ENCODE measurements at regions not wholly inside any gene's neighbourhood (a gene's known extent, or its start where the extent isn't known, plus 50 kb on each side); places are given as distances from the start of the nearest gene placed in this dataset.

DNA sequence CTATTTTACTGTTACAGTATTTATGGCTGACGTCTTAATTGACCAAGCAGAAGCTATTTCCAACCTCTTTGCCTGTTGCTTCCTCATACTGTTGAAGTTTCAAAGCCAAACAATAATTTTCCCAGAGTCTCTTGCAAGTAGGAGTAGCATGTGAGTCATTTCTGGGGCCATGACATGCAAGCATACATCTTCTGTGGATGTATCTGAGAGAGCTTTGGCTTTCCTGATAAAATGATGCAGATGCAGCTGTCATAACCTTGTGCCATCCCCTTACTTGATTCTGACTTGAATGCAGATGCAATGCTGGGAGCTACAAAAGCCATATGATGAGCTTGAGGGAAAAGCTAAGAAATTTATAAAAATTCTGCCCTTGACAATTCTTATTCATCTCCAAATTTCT, 243.1 kb upstream of the TENM4 start:
- Mint-ChIP-seq H3K36me3 (no peaks in the 10 kb centered on the region), H3K9me3 (ENCODE audit: low read depth) (peaks cover 2% of the 10 kb centered on the region), H3K4me1 (no peaks in the 10 kb centered on the region), H3K4me3 (no peak overlapping the region), H3K27me3 (no peaks in the 10 kb centered on the region), H3K27ac (no peak overlapping the region)
- no peak for ATAC-seq
- CTCF ChIA-PET = no interaction called here
- no peak for DNase-seq

DNA sequence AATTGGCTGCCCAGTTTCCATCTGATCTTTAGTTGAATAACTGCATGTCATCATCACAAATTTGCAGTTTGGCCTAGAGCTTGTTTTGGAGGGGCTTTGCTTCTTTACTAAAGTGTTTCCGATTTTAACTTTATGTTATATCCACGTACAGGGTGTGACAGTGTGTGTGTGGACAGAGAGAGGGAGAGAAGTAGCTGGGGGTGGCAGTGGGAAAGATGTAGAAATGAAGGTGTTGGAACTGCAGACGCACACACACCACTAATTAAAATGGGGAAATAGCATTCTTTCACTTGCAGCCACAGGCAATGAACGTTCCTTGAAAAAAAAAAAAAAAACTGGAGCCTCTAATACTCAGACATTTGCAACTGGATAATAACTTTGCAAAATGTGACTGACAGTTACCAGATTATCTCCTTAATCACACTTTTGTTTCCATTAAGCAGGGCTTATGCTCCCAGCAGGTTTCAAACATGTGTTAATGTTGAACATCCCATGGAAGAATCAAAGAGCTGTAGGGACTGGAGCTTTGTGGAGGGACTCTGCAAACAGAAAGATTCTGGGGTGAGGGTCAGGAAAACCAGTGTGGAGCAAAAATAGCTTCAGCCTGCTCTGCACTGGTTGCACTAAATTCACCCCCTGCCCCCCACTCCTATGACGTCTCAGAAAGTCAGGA, 238.1 kb upstream of the TENM4 start:
- no peak for DNase-seq
- no peak for ATAC-seq
- CTCF ChIA-PET = no interaction called here
- H3K4me1 Mint-ChIP-seq = no peaks in the 10 kb centered on the region
- H3K36me3 Mint-ChIP-seq = no peaks in the 10 kb centered on the region
- H3K9me3 Mint-ChIP-seq (ENCODE audit: low read depth) = peaks cover 2% of the 10 kb centered on the region
- no peak overlapping the region for H3K4me3 Mint-ChIP-seq
- H3K27ac Mint-ChIP-seq = no peak overlapping the region
- no peaks in the 10 kb centered on the region for H3K27me3 Mint-ChIP-seq

DNA sequence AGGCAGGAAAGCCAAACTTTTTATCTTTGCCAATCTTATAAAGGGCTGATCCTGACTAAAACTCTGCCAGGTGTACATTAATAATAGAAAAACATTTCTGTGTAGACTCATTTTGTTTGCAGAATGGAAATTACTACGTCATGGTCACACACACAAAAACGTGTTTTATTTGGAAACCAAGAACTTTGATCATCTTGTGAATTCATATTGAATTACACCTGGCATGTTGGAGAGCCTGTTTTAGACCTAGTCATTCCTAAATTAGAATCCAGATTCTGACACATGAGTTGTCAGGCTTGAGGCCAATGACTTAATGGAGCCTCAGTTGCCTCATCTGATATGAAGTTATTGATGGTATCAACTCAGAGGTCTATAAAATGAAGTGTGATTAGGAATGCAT, 235.6 kb upstream of the TENM4 start:
- Mint-ChIP-seq H3K4me1 (no peaks in the 10 kb centered on the region), H3K27ac (no peak overlapping the region), H3K36me3 (no peaks in the 10 kb centered on the region), H3K27me3 (no peaks in the 10 kb centered on the region), H3K4me3 (no peak overlapping the region), H3K9me3 (ENCODE audit: low read depth) (peaks cover 2% of the 10 kb centered on the region)
- DNase-seq = no peak
- CTCF ChIA-PET = no interaction called here
- no peak for ATAC-seq

DNA sequence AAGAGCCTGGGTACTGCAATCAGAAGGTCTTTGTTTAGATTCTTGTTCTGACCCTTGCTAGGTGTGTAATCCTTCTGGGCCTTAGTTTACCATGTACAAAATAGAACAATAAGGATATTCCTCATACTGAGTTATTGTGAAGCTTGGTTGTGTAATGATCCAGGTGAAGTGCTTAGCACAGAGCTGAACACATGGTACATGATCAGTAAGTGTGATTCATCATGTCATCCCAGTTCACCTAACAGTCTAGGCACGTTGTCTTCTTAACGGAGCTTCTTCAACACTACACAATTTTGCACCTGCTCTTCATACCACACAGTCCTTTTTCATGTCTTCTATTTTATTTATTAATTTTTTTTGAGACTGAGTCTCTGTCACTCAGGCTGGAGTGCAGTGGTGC, 234.3 kb upstream of the TENM4 start:
- H3K27ac Mint-ChIP-seq = no peak overlapping the region
- H3K4me1 Mint-ChIP-seq = no peaks in the 10 kb centered on the region
- H3K36me3 Mint-ChIP-seq = no peaks in the 10 kb centered on the region
- CTCF ChIA-PET = no interaction called here
- no peak for ATAC-seq
- H3K4me3 Mint-ChIP-seq = no peak overlapping the region
- H3K9me3 Mint-ChIP-seq (ENCODE audit: low read depth) = no peaks in the 10 kb centered on the region
- DNase-seq = no peak
- no peaks in the 10 kb centered on the region for H3K27me3 Mint-ChIP-seq

DNA sequence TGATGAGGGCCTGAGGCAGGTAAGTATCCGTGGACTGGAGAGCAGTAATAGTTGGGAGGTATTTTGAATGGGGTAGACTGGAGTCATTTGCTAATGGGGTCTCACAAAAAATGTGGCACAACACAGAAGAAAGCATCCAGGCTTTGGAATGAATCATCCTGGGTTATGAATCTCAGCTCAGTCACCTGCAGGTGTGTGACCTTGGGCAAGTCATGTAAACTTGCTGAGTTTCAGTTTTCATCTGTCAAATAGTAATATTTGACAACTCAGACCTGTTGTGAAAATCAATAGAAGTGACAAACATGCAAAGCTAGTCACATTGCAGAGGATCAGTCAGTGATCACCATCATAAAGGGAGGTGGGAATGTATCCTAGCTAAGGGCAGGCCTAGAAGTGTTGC, 232.0 kb upstream of the TENM4 start:
- DNase-seq (no peak), ATAC-seq (no peak)
- Mint-ChIP-seq H3K4me1 (no peaks in the 10 kb centered on the region), H3K27me3 (no peaks in the 10 kb centered on the region), H3K36me3 (no peaks in the 10 kb centered on the region), H3K9me3 (ENCODE audit: low read depth) (no peaks in the 10 kb centered on the region), H3K27ac (no peak overlapping the region), H3K4me3 (no peak overlapping the region)
- CTCF ChIA-PET = no interaction called here

DNA sequence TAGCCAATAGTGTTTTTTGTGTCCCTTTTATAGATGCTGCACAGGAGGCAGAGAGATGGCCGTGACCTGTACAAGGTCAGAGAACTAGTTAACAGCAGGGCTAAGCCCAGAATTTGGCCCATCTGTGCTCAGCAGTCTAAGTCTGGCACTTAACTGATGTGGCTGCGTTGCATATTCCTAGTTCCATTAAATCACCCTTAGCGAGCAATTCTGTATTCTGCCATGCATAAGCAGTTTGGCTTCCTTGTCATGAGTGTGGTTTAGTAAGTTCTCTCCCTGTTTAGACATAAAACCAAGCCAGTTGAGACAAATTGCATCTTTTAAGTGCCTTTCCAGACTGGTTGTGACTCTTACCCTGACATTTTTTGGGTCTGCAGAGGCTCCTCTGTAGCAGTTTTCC, 230.6 kb upstream of the TENM4 start:
- Mint-ChIP-seq H3K27me3 (no peaks in the 10 kb centered on the region), H3K27ac (no peak overlapping the region), H3K36me3 (no peaks in the 10 kb centered on the region), H3K4me3 (no peak overlapping the region), H3K9me3 (ENCODE audit: low read depth) (no peaks in the 10 kb centered on the region), H3K4me1 (no peaks in the 10 kb centered on the region)
- CTCF ChIA-PET = no interaction called here
- DNase-seq = no peak
- ATAC-seq = no peak

DNA sequence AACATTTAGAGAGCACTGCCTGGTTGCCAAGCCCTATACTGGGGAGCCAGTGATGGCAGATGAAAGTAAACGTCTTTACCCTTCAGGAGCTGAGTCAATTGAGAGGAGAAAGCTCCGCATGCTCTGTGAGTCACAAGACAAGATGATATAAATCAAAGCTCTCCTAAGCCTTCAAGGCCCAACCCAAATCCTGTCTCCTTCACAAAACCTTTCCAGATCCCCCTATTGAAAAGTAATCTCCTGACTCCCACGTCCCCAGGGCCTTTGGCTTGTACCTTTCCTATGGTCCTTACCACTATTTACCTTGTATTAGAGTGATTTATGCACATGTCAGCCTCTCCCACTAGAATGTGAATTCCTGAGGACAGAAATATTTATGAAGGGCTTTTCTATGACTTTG, 230.1 kb upstream of the TENM4 start:
- H3K27me3 Mint-ChIP-seq = no peaks in the 10 kb centered on the region
- CTCF ChIA-PET = no interaction called here
- ATAC-seq (no peak), DNase-seq (no peak)
- no peaks in the 10 kb centered on the region for H3K4me1 Mint-ChIP-seq
- no peaks in the 10 kb centered on the region for H3K36me3 Mint-ChIP-seq
- H3K27ac Mint-ChIP-seq = no peak overlapping the region
- no peaks in the 10 kb centered on the region for H3K9me3 Mint-ChIP-seq (ENCODE audit: low read depth)
- H3K4me3 Mint-ChIP-seq = no peak overlapping the region

DNA sequence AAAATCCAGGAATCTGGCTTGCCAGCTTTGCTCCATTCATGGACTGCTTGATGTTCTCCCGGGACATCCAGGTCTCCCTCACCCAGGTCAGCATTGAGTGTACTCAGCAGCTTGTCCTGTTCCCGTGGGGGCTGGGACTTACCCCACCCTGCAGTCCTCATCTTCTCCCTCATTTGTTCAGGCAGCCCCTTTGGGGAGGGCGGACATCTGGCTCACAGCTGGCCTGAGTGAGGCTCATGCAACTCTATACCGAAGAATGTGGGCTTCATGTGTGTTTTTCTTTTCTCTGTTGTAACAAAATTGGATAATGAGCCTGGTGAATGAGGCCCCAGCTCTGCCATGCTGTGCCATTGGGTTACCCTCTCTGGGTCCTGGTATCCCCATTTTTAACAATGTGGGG, 227.7 kb upstream of the TENM4 start:
- no peaks in the 10 kb centered on the region for H3K36me3 Mint-ChIP-seq
- CTCF ChIA-PET = no interaction called here
- no peaks in the 10 kb centered on the region for H3K4me1 Mint-ChIP-seq

DNA sequence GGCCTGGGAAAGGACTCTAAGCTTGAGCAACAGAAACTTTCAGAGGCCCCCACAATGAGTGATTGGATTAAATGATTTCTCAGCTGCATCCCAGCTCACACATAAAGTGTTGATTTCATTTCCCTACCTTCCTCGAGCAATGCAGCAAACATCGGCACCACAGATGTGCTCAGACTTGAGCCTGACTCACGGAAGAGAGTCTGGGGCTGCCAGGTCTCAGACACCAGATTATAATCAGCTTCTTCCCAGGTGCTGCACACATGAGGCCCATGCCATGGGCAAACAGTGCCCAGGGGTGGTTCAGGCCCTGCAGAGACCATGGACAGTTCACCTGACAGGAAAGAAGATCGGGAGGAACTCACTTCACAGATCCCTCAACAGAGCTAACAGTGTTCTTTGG, 226.6 kb upstream of the TENM4 start:
- Mint-ChIP-seq H3K36me3 (no peaks in the 10 kb centered on the region), H3K4me1 (no peaks in the 10 kb centered on the region), H3K27ac (no peak overlapping the region), H3K27me3 (no peaks in the 10 kb centered on the region), H3K9me3 (ENCODE audit: low read depth) (no peaks in the 10 kb centered on the region), H3K4me3 (no peak overlapping the region)
- CTCF ChIA-PET = no interaction called here
- ATAC-seq = no peak
- DNase-seq = no peak

More for the DNA sequence above, 227.7 kb upstream of the TENM4 start:
- H3K27ac Mint-ChIP-seq = no peak overlapping the region
- no peak overlapping the region for H3K4me3 Mint-ChIP-seq
- DNase-seq (no peak), ATAC-seq (no peak)
- no peaks in the 10 kb centered on the region for H3K27me3 Mint-ChIP-seq
- H3K9me3 Mint-ChIP-seq (ENCODE audit: low read depth) = no peaks in the 10 kb centered on the region

DNA sequence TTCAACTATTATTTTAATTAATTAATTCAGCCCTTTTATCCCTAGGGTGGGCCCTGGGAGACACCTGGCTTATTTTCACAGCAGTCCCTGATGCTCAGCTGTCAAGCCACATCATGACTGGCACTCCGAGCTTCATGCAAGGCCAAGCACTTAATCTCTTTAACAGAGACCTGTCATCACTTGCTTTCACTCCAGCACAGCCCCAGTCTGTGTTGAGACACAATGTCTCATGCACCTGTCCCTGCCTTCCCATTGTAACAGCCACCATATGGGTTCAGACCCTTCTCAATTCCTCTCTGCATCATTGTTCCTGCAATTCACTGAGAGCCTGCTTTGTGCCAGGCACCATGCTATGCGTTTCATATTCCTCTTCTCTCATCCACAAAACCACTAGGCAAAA, 222.2 kb upstream of the TENM4 start:
- Mint-ChIP-seq H3K9me3 (ENCODE audit: low read depth) (peaks cover 2% of the 10 kb centered on the region), H3K4me3 (no peak overlapping the region), H3K36me3 (no peaks in the 10 kb centered on the region), H3K27ac (no peak overlapping the region), H3K27me3 (no peaks in the 10 kb centered on the region), H3K4me1 (no peaks in the 10 kb centered on the region)
- ATAC-seq (no peak), DNase-seq (no peak)
- CTCF ChIA-PET = no interaction called here

DNA sequence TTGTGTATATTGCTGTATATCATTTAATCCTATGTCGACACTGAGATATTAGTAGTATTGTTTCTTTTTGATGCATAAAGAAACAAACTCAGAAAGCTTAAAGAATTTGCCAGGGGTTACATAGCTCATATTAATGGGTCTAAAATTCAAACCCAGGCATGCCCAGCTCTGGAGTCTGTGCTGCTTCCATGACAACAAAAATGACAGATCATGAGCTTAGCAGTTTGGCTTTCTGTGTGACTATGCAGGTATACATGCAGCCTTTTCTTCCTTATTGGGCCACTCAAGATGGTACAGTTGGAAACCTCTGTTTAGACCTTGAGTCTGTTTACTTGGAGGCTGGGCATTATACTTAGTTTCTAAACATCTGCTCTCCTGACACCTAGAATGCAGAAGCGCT, 220.5 kb upstream of the TENM4 start:
- no peak overlapping the region for H3K27ac Mint-ChIP-seq
- ATAC-seq (no peak), DNase-seq (no peak)
- H3K4me1 Mint-ChIP-seq = no peaks in the 10 kb centered on the region
- CTCF ChIA-PET = no interaction called here
- peaks cover 2% of the 10 kb centered on the region for H3K9me3 Mint-ChIP-seq (ENCODE audit: low read depth)
- H3K27me3 Mint-ChIP-seq = no peaks in the 10 kb centered on the region
- H3K4me3 Mint-ChIP-seq = no peak overlapping the region
- H3K36me3 Mint-ChIP-seq = no peaks in the 10 kb centered on the region

DNA sequence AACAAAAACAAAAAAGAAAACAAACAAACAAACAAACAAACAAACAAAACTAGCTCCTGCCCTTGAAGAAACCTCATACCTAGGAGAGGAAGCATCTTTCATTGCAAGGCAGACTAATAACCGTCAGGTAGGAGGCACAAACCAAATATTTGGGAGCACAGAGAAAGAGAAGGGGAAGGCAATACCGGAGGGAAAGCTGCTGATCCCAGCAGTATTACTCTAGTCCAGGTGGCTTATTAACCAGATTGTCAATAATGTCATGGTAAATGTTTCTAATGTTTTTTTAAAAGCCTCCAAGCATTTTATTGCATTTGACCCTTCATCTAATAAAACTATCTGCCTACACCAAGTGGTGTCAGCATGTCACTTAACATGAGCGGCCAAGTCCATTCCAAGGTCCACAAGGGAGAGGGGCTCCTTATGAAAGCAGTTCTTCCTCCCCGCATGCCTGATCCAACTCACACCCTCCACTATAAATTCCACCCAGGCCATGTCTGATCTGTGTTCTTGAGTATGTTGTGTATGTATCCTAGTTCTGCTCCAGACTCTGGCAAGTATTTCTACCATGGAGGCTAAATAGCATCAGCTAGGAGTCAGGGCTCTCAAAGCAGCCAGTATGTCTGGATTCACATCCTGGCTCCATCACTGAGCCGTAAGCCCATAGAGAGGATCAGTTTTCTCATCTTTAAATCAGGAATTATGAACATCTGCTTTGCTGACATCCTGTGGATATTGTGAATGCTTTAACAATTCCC, 208.1 kb upstream of the TENM4 start:
- ATAC-seq (no peak), DNase-seq (no peak)
- H3K27me3 Mint-ChIP-seq = no peaks in the 10 kb centered on the region
- no peaks in the 10 kb centered on the region for H3K4me1 Mint-ChIP-seq
- H3K9me3 Mint-ChIP-seq (ENCODE audit: low read depth) = no peaks in the 10 kb centered on the region
- no peak overlapping the region for H3K4me3 Mint-ChIP-seq
- no peak overlapping the region for H3K27ac Mint-ChIP-seq
- CTCF ChIA-PET = no interaction called here
- H3K36me3 Mint-ChIP-seq = no peaks in the 10 kb centered on the region

DNA sequence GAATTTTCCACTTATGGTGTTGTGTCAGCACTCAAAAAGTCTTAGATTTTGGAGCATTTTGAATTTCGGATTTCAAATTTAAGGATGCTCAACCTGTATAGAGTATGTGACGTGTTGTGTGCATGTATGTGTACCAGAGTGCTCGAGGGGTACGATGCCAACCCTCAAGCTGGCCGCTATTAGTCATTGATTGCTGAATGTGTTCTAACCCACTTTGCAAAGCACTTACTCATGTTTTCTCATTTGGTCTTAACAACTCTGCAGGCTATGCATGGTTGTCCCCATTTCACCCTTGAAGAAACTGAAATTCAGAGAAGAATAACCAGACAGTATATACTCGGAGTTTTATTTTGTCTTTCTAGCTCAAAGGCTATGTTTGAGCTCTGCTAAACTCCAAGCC, 196.4 kb upstream of the TENM4 start:
- Mint-ChIP-seq H3K4me1 (no peaks in the 10 kb centered on the region), H3K4me3 (no peak overlapping the region), H3K36me3 (no peaks in the 10 kb centered on the region), H3K27me3 (no peaks in the 10 kb centered on the region), H3K27ac (no peak overlapping the region), H3K9me3 (ENCODE audit: low read depth) (peaks cover 2% of the 10 kb centered on the region)
- CTCF ChIA-PET = no interaction called here
- no peak for ATAC-seq
- DNase-seq = no peak

DNA sequence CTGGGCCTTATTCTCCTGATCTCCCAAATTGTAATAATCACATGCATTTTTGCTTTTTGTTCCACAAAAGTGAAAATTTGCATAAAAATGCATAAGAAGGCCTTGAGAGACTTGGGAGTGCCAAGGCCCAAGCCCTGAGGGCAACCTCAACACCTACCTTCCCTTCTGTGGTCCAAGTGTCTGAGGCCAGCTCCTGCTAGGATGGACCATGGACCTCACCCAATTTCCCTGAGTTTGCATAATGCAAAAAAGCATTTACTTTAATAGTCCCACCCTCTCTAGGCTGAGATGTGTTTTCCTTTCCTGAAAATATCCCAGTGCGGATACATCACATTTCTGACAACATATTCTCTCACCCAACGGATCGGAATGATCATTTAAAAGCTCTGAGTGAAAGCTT, 194.1 kb upstream of the TENM4 start:
- ATAC-seq (no peak), DNase-seq (no peak)
- H3K9me3 Mint-ChIP-seq (ENCODE audit: low read depth) = no peaks in the 10 kb centered on the region
- H3K27me3 Mint-ChIP-seq = no peaks in the 10 kb centered on the region
- H3K27ac Mint-ChIP-seq = no peak overlapping the region
- no peak overlapping the region for H3K4me3 Mint-ChIP-seq
- H3K4me1 Mint-ChIP-seq = no peaks in the 10 kb centered on the region
- CTCF ChIA-PET = interaction anchor here (0.8 kb wide), 1 partner anchor 13 kb away, joined by 3 read pairs; no protein-coding TSS in a partner anchor
- H3K36me3 Mint-ChIP-seq = no peaks in the 10 kb centered on the region

All from activated CD8-positive, alpha-beta memory T cell treated with anti-CD3 and anti-CD28 coated beads, Interleukin-2, amount 10 ng/mL, durations not matched to agents 7 days and 5 days (primary cell).